K562 (cell line): ENCODE measurements at regions not wholly inside any gene's neighbourhood (a gene's known extent, or its start where the extent isn't known, plus 50 kb on each side); places are given as distances from the start of the nearest gene placed in this dataset.

Experiments
- ATAC-seq: fragments of 200-7000 bp; cut with Tn5 transposase; 3 replicates; pipeline ENCODE4 v1.9.1; 2020; ENCODE audit warnings: moderate library complexity
- BruUV-seq: library from RNA; stranded (reverse); fragments of 400-500 nt; replicated peaks from 2 replicates; lab custom pipeline; 2021; lab: Mats Ljungman, UMichigan
- CTCF ChIA-PET: fragments of 300-600 bp; formaldehyde crosslinking; extraction: SDS; loops from one replicate; lab custom pipeline; 2021; ENCODE audit warnings: low intra/inter-chr PET ratio; lab: Yijun Ruan, JAX
- POLR2A ChIA-PET: fragments of 300-600, 350-650 bp; sonication (Branson Sonifier 250); formaldehyde crosslinking; extraction: SDS; loops from one replicate; lab custom pipeline; 2021; ENCODE audit warnings: antibody characterized with exemption, inconsistent platforms; lab: Yijun Ruan, JAX
- DNase-seq, 4 experiments: peaks; one replicate each; pipeline versions ENCODE4 v3.0.0 to v3.0.0-alpha.2; 2011 to 2018; ENCODE audit warnings: low spot score in 3 of 4, mixed read lengths in 3 of 4; ENCODE audit errors: extremely low read depth in 1 of 4
- FAIRE-seq: peaks from 2 replicates; lab custom pipeline; 2011; peaks lifted over from hg19 to GRCh38; lab: Jason Lieb, UNC
- H2AFZ ChIP-seq: 2 replicates; pipeline ENCODE4 v1.6.0; 2011; ENCODE audit warnings: low read depth, low read length, control low read depth, inconsistent platforms
- H3K27ac ChIP-seq: fragments of 200-600 bp; 3 replicates; pipeline ENCODE4 v1.8.0; 2011; ENCODE audit warnings: low read depth, mild to moderate bottlenecking, control low read depth, inconsistent platforms, low read length, moderate library complexity, mixed read lengths; ENCODE audit errors: extremely low read depth
- H3K27me3 ChIP-seq, 2 experiments: fragments of 300-600 bp in 1 of 2; 2 replicates in 1 of 2; 3 replicates in 1 of 2; pipeline versions ENCODE4 v1.6.0 to v1.8.0; 2011; ENCODE audit warnings: inconsistent platforms in 2 of 2, low read length in 2 of 2, mild to moderate bottlenecking in 1 of 2, mixed read lengths in 1 of 2, moderate library complexity in 1 of 2; ENCODE audit not compliant: control insufficient read depth in 2 of 2, insufficient read depth in 2 of 2
- H3K36me3 ChIP-seq: fragments of 300-600 bp; 3 replicates; pipeline ENCODE4 v1.8.0; 2011; ENCODE audit warnings: mild to moderate bottlenecking, low read length, inconsistent platforms; ENCODE audit not compliant: control insufficient read depth, insufficient read depth
- H3K4me1 ChIP-seq, 2 experiments: fragments of 200-600 bp in 1 of 2; replicated peaks in 1 of 2; 2 replicates in 1 of 2; 3 replicates in 1 of 2; pipeline versions ENCODE4 v1.5.1 to v1.8.0; 2011; ENCODE audit warnings: inconsistent platforms in 2 of 2, low read length in 2 of 2, mild to moderate bottlenecking in 1 of 2, mixed read lengths in 1 of 2, moderate library complexity in 1 of 2; ENCODE audit not compliant: control insufficient read depth in 2 of 2, insufficient read depth in 2 of 2
- H3K4me2 ChIP-seq: 2 replicates; pipeline ENCODE4 v1.6.1; 2011; ENCODE audit warnings: low read length, control low read depth, inconsistent platforms, mixed read lengths; ENCODE audit not compliant: insufficient read depth
- H3K4me3 ChIP-seq: fragments of 200-600 bp; sonication (generic), shearing (Covaris generic); 2 replicates; pipeline ENCODE4 v1.5.1; 2016; ENCODE audit warnings: control low read depth, inconsistent platforms
- H3K79me2 ChIP-seq: fragments of 200-600 bp; 3 replicates; pipeline ENCODE4 v1.8.0; 2011; ENCODE audit warnings: low read length, inconsistent platforms; ENCODE audit not compliant: control insufficient read depth, insufficient read depth
- H3K9ac ChIP-seq, 2 experiments: 2 replicates each; pipeline versions ENCODE4 v1.6.0 to v1.6.1; 2011; ENCODE audit warnings: low read depth in 2 of 2, low read length in 2 of 2, control low read depth in 1 of 2, inconsistent platforms in 1 of 2, mild to moderate bottlenecking in 1 of 2, mixed read lengths in 1 of 2; ENCODE audit not compliant: insufficient read depth in 1 of 2
- H3K9me1 ChIP-seq: one replicate; pipeline ENCODE4 v1.6.0; 2011; ENCODE audit warnings: inconsistent platforms, mild to moderate bottlenecking, low read length, moderate library complexity; ENCODE audit not compliant: control insufficient read depth, insufficient read depth
- H3K9me3 ChIP-seq: replicated peaks from 2 replicates; pipeline ENCODE4 v1.5.1; 2011; ENCODE audit warnings: low read depth, low read length, inconsistent platforms; ENCODE audit not compliant: control insufficient read depth, insufficient read depth
- H4K20me1 ChIP-seq: replicated peaks from 2 replicates; pipeline ENCODE4 v1.6.1; 2011; ENCODE audit warnings: low read length, inconsistent platforms, mixed read lengths; ENCODE audit not compliant: control insufficient read depth, insufficient read depth
- ARNT ChIP-seq, 2 experiments: fragments of 450-650 bp; IDR thresholded peaks; 2 replicates each; pipeline ENCODE4 v1.6.1; 2016; ENCODE audit warnings: mild to moderate bottlenecking in 1 of 2
- JUND ChIP-seq, 2 experiments: IDR thresholded peaks; 2 replicates in 1 of 2; 3 replicates in 1 of 2; pipeline ENCODE4 v1.6.1; 2011; ENCODE audit warnings: borderline replicate concordance in 2 of 2, low read depth in 2 of 2, low read length in 2 of 2, improper control_type of control experiment in 1 of 2, missing biosample characterization in 1 of 2, missing genetic modification characterization in 1 of 2, missing genetic modification reagents in 1 of 2
- MCM7 ChIP-seq, 2 experiments: fragments of 450-650 bp; IDR thresholded peaks; 2 replicates each; pipeline ENCODE4 v1.6.1; 2016 to 2018
- MTA3 ChIP-seq: fragments of 450-650 bp; formaldehyde crosslinking; IDR thresholded peaks from 2 replicates; pipeline ENCODE4 v1.6.1; 2017; ENCODE audit warnings: mild to moderate bottlenecking, borderline replicate concordance
- NR4A1 ChIP-seq, 2 experiments: fragments of 250-450 bp in 1 of 2; fragments of 450-650 bp in 1 of 2; sonication (Bioruptor Pico) in 1 of 2; IDR thresholded peaks; 2 replicates each; pipeline versions ENCODE4 v1.4.0 to v1.6.1; 2016 to 2020; ENCODE audit warnings: mild to moderate bottlenecking in 2 of 2, missing compliant biosample characterization in 1 of 2, missing genetic modification characterization in 1 of 2, moderate library complexity in 1 of 2
- PCBP1 ChIP-seq: fragments of 200-400 bp; formaldehyde crosslinking; IDR thresholded peaks from 2 replicates; pipeline ENCODE4 v1.6.1; 2018; ENCODE audit warnings: mild to moderate bottlenecking, low read depth, low read length; ENCODE audit not compliant: poor library complexity, severe bottlenecking
- RB1 ChIP-seq: fragments of 450-650 bp; IDR thresholded peaks from 2 replicates; pipeline ENCODE4 v1.6.1; 2017; ENCODE audit warnings: low read depth, mild to moderate bottlenecking
- SLC30A9 ChIP-seq: fragments of 250-450 bp; sonication (Bioruptor Pico); IDR thresholded peaks from 2 replicates; pipeline ENCODE4 v1.8.0; 2022; ENCODE audit warnings: mild to moderate bottlenecking, moderate library complexity
- SUPT5H ChIP-seq: fragments of 450-650 bp; IDR thresholded peaks from 2 replicates; pipeline ENCODE4 v1.6.1; 2016
- TEAD2 ChIP-seq: fragments of 450-650 bp; IDR thresholded peaks from 2 replicates; pipeline ENCODE4 v1.6.1; 2016; ENCODE audit warnings: missing genetic modification characterization, control low read depth, missing compliant biosample characterization
- ZNF24 ChIP-seq: fragments of 450-650 bp; IDR thresholded peaks from 2 replicates; pipeline ENCODE4 v1.6.1; 2016
- ZNF584 ChIP-seq: fragments of 200-800 bp; sonication (Bioruptor generic); IDR thresholded peaks from 2 replicates; pipeline ENCODE4 v1.6.1; 2016; ENCODE audit warnings: low read depth, mild to moderate bottlenecking, missing genetic modification characterization, missing compliant biosample characterization
- WGBS: fragments of 100-300 bp; shearing (Covaris generic); methylation state at CpG from one replicate; pipeline ENCODE4 v1.1.6; 2016; ENCODE audit warnings: low coverage, mixed read lengths; ENCODE audit not compliant: insufficient coverage; ENCODE audit errors: missing lambda C conversion rate; 5-methylcytosine and 5-hydroxymethylcytosine counted together
- in situ Hi-C: fragments of 300-500 bp; cut with MboI; formaldehyde crosslinking; loops from 4 replicates; pipeline ENCODE4 v1.15.0; 2018; ENCODE audit warnings: inconsistent platforms, mixed read lengths
- intact Hi-C: fragments of 100-400 bp; cut with micrococcal nuclease; formaldehyde crosslinking; loops from 2 replicates; pipeline ENCODE4 v1.14.2; 2022
- TF ChIP-seq, protein P1 (sequence below): sonication (generic); formaldehyde crosslinking; IDR thresholded peaks from 2 replicates; pipeline ENCODE4 v1.8.0; 2023; ENCODE audit warnings: mild to moderate bottlenecking, missing genetic modification reagents
- TF ChIP-seq, protein P2 (sequence below), 3 experiments: fragments of 200-800 bp in 1 of 3; fragments of 250-450 bp in 1 of 3; fragments of 450-650 bp in 1 of 3; sonication (Bioruptor Pico) in 1 of 3; sonication (Bioruptor generic) in 1 of 3; formaldehyde crosslinking in 1 of 3; IDR thresholded peaks; 2 replicates each; pipeline versions ENCODE4 v1.6.1 to v1.8.0; 2016 to 2022; ENCODE audit warnings: mild to moderate bottlenecking in 2 of 3, missing genetic modification characterization in 2 of 3, missing compliant biosample characterization in 1 of 3, moderate library complexity in 1 of 3
- TF ChIP-seq, protein P3 (sequence below): fragments of 450-650 bp; IDR thresholded peaks from 2 replicates; pipeline ENCODE4 v1.6.1; 2018; ENCODE audit warnings: mild to moderate bottlenecking, low read depth; ENCODE audit not compliant: partially characterized antibody

DNA sequence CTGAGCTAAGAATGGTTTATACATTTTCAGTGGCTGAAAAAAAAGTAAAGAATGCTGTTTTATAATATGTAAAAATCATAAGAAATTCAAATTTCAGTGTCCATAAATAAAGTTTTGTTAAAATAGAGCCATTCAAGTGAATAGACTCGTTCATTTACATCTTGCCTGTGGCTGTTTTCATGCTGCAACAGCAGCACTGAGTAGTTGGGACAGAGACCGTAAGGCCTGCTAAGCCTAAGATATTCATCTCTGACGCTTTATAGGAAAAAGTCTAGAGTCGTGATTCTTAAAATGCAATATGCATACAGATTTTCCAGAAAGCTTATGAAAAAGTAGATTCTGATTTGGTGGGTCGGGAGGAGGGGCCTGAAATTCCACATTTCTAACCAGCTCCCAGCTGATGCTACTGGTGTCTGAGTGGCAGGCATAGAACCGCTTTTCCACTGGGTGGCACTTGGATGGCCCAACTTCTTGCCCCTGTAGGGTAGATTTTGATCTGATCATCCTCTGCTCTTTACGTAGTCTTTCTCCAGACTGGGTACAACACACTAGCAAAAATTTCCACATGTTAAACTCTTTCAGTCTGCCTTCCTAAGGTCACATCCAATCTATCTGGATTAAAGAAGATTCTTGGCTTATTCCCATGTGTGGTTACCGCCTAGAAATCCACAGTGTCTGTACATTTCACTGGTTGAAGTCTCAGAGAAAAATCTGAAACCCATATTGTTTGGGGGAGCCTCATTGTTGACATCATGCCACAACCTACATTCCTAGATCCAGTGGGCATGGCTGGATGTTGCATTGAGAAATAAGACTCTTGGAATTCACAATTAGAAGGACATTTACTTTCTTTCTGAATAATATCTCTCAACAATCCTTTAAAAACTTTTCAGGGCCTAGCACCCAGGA is 151.2 kb downstream of the C12orf75 start:
- ChIA-PET POLR2A (no interaction called here), CTCF (no interaction called here)
- DNase-seq (no peak), FAIRE-seq (no peak), ATAC-seq (no peak)
- TF ChIP-seq NR4A1 (CRISPR knock-in tag; IDR thresholded peaks at IDR 0.05): no peak
- TF ChIP-seq NR4A1 (tag; IDR thresholded peaks at IDR 0.05): no peak
- no peak for TF ChIP-seq TEAD2 (tag)
- TF ChIP-seq, protein P1, sequence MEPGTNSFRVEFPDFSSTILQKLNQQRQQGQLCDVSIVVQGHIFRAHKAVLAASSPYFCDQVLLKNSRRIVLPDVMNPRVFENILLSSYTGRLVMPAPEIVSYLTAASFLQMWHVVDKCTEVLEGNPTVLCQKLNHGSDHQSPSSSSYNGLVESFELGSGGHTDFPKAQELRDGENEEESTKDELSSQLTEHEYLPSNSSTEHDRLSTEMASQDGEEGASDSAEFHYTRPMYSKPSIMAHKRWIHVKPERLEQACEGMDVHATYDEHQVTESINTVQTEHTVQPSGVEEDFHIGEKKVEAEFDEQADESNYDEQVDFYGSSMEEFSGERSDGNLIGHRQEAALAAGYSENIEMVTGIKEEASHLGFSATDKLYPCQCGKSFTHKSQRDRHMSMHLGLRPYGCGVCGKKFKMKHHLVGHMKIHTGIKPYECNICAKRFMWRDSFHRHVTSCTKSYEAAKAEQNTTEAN (CRISPR knock-in tag): no peak
- TF ChIP-seq SUPT5H: no peak
- TF ChIP-seq ARNT (IDR thresholded peaks at IDR 0.05): no peak
- TF ChIP-seq ZNF584: no peak
- TF ChIP-seq MCM7 (IDR thresholded peaks at IDR 0.05): no peak
- no peak for TF ChIP-seq JUND (IDR thresholded peaks at IDR 0.05; ENCODE audit: borderline replicate concordance, low read depth, low read length)
- no peak for TF ChIP-seq JUND (tag; IDR thresholded peaks at IDR 0.05; ENCODE audit: borderline replicate concordance, low read depth, low read length)
- TF ChIP-seq, protein P2, sequence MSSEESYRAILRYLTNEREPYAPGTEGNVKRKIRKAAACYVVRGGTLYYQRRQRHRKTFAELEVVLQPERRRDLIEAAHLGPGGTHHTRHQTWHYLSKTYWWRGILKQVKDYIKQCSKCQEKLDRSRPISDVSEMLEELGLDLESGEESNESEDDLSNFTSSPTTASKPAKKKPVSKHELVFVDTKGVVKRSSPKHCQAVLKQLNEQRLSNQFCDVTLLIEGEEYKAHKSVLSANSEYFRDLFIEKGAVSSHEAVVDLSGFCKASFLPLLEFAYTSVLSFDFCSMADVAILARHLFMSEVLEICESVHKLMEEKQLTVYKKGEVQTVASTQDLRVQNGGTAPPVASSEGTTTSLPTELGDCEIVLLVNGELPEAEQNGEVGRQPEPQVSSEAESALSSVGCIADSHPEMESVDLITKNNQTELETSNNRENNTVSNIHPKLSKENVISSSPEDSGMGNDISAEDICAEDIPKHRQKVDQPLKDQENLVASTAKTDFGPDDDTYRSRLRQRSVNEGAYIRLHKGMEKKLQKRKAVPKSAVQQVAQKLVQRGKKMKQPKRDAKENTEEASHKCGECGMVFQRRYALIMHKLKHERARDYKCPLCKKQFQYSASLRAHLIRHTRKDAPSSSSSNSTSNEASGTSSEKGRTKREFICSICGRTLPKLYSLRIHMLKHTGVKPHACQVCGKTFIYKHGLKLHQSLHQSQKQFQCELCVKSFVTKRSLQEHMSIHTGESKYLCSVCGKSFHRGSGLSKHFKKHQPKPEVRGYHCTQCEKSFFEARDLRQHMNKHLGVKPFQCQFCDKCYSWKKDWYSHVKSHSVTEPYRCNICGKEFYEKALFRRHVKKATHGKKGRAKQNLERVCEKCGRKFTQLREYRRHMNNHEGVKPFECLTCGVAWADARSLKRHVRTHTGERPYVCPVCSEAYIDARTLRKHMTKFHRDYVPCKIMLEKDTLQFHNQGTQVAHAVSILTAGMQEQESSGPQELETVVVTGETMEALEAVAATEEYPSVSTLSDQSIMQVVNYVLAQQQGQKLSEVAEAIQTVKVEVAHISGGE (CRISPR knock-in tag; IDR thresholded peaks at IDR 0.05): no peak
- TF ChIP-seq MTA3: no peak
- TF ChIP-seq SLC30A9: no peak
- no peak for TF ChIP-seq RB1
- TF ChIP-seq, protein P3, sequence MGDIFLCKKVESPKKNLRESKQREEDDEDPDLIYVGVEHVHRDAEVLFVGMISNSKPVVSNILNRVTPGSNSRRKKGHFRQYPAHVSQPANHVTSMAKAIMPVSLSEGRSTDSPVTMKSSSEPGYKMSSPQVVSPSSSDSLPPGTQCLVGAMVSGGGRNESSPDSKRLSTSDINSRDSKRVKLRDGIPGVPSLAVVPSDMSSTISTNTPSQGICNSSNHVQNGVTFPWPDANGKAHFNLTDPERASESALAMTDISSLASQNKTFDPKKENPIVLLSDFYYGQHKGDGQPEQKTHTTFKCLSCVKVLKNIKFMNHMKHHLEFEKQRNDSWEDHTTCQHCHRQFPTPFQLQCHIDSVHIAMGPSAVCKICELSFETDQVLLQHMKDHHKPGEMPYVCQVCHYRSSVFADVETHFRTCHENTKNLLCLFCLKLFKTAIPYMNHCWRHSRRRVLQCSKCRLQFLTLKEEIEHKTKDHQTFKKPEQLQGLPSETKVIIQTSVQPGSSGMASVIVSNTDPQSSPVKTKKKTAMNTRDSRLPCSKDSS: no peak
- TF ChIP-seq PCBP1: no peak
- TF ChIP-seq ZNF24: no peak
- H3K9me3 ChIP-seq: no peaks in the 10 kb centered on the region
- no peak overlapping the region for H2AFZ ChIP-seq
- no peaks in the 10 kb centered on the region for H3K4me1 ChIP-seq
- no peaks in the 10 kb centered on the region; the same call in 1 of the 2 replicates for H4K20me1 ChIP-seq
- no peaks in the 10 kb centered on the region for H3K79me2 ChIP-seq
- WGBS: 4% methylated on average over 8 of the region's 8 CpGs
- no peak overlapping the region for H3K4me3 ChIP-seq
- H3K36me3 ChIP-seq: no peaks in the 10 kb centered on the region
- in situ Hi-C loops: no loop called here
- H3K9me1 ChIP-seq: no peaks in the 10 kb centered on the region
- H3K27ac ChIP-seq: no peak overlapping the region
- intact Hi-C loops: no loop called here
- H3K27me3 ChIP-seq: no peaks in the 10 kb centered on the region; a peak in 1 of 5 replicates
- H3K9ac ChIP-seq: no peak overlapping the region
- H3K4me2 ChIP-seq: no peak overlapping the region
- no TSS peak for BruUV-seq
